ENCODE measurements at regions not wholly inside any gene's neighbourhood (a gene's known extent, or its start where the extent isn't known, plus 50 kb on each side); places are given as distances from the start of the nearest gene placed in this dataset.
"Not testable (repeated sequence)": the region's sequence is repeated elsewhere in the genome, so short reads cannot be mapped to it uniquely, and the experiment has no call there.

GRCh38 chr2:131722256-131722655, 194.6 kb downstream of the CCDC74A start:
- not testable (repeated sequence) for H3K4me3 ChIP-seq (ENCODE audit: low read depth, low read length); DNase-seq (ENCODE audit: low read depth)

- no peak for DNase-seq (ENCODE audit: low read depth)
- H3K4me3 ChIP-seq (ENCODE audit: low read depth, low read length), result no peak overlapping the region
These were observed 196.3 kb downstream of the CCDC74A start for GRCh38 chr2:131724019-131724418.

DNA sequence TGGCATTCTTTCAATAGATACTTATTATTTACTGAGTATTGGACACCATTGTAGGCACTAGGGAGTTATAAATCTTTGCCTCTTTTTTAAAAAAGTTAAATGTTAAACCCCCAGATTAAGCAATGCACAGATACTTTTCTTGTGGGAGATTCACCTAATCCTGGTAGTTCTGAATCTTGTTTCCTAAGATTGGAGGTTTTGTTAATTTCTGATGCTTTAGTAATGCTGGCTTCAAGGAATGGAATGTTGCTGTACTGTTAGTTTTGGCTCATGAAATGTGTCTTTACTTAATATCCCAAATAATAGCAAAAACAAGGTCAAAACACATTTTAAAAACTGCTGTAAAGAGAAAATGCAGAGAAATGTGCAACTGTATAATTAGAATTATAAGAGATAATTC, 200.8 kb downstream of the CCDC74A start:
- DNase-seq (ENCODE audit: low read depth), result peak; percentile 17
- H3K4me3 ChIP-seq (ENCODE audit: low read depth, low read length), result not testable (repeated sequence)

GRCh38 chr2:131733530-131733929, 205.8 kb downstream of the CCDC74A start:
- DNase-seq (ENCODE audit: low read depth); H3K4me3 ChIP-seq (ENCODE audit: low read depth, low read length): not testable (repeated sequence)

DNA sequence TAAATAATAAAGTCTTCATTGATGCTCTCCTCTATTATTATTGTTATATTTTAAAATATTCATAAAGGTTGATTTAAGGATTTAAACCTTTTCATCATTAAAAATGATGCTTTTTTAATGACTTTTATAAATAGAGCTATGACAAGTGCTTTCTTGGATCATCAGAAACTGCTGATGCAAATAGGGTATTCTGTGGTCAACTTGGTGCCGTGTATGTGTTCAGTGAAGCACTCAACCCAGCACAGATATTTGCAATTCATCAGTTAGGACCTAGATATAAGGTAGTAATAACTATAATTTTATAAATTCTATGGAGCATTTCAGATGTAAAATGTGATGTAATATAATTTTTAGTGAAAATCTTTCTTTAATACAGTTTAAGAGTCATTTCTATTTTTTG, 208.7 kb downstream of the CCDC74A start:
- DNase-seq (ENCODE audit: low read depth); H3K4me3 ChIP-seq (ENCODE audit: low read depth, low read length): not testable (repeated sequence)

- H3K4me3 ChIP-seq (ENCODE audit: low read depth, low read length); DNase-seq (ENCODE audit: low read depth): not testable (repeated sequence)
These were observed 210.8 kb downstream of the CCDC74A start for GRCh38 chr2:131738533-131738932.

DNA sequence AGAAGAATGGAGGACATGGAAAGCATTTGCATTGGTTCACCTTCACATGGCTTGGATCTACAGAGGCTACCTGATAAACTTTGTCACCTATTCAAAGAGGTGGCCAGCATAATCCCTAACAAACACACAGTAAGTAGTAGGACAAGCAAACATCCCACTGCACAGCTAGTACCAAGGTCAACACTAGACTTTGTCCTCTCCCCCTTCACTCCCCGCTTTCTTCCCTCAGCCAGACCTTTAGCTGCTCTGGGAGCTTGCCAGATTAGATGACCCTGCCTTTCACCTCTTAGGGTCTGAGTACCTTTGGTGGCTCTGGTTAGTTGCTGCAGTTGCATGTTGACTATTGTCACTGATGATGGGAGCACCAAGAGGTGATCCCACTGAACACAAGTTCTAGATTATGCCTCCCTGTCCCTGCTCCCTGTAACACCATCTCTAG, 211.3 kb downstream of the CCDC74A start:
- not testable (repeated sequence) for H3K4me3 ChIP-seq (ENCODE audit: low read depth, low read length); DNase-seq (ENCODE audit: low read depth)

GRCh38 chr2:131753640-131754561, 226.2 kb downstream of the CCDC74A start:
- H3K4me3 ChIP-seq (ENCODE audit: low read depth, low read length), result no peak overlapping the region
- no peak for DNase-seq (ENCODE audit: low read depth)

GRCh38 chr2:131754929-131755720, 227.4 kb downstream of the CCDC74A start:
- DNase-seq (ENCODE audit: low read depth), result no peak
- H3K4me3 ChIP-seq (ENCODE audit: low read depth, low read length), result no peak overlapping the region

DNA sequence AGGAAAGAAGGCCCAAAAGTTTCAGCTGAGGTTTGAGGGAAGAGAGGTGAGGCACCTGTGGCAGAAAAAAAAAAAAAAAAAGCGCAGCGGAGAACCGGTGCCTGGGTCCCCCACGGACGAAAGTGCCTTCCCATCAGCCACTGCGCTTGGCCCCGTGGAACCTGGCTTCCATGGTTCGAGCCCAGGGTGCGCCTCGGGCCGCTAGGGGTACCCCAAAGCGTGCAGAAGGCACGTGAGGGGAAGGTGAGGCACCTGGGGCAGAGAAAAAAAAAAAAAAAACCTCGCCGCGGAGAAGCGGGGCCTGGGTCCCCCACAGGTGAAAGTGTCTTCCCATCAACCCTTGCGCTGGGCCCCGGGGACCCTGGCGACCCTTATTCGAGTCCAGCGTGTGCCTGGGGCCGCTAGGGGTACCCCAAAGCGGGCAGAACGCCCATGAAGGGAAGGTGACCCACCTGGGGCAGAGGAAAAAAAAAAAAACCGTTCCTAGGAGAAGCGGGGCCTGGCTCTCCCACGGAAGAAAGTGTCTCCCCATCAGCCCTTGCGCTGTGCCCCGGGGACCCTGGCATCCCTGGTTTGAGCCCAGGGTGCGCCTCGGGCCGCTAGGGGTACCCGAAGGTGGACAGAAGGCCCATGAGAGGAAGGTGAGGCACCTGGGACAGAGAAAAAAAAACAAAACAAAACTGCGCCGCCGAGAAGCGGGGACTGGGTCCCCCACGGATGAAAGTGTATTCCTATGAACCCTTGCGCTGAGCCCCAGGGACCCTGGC, 228.6 kb downstream of the CCDC74A start:
- H3K4me3 ChIP-seq (ENCODE audit: low read depth, low read length), result no peak overlapping the region
- no peak for DNase-seq (ENCODE audit: low read depth)

- DNase-seq (ENCODE audit: low read depth), result not testable (repeated sequence)
These were observed 231.3 kb downstream of the CCDC74A start for GRCh38 chr2:131758941-131759340.

GRCh38 chr2:131774955-131775555, 247.4 kb downstream of the CCDC74A start:
- not testable (repeated sequence) for DNase-seq (ENCODE audit: low read depth); H3K4me3 ChIP-seq (ENCODE audit: low read depth, low read length)

More at GRCh38 chr2:131758941-131759340, 231.3 kb downstream of the CCDC74A start:
- H3K4me3 ChIP-seq (ENCODE audit: low read depth, low read length), result not testable (repeated sequence)

DNA sequence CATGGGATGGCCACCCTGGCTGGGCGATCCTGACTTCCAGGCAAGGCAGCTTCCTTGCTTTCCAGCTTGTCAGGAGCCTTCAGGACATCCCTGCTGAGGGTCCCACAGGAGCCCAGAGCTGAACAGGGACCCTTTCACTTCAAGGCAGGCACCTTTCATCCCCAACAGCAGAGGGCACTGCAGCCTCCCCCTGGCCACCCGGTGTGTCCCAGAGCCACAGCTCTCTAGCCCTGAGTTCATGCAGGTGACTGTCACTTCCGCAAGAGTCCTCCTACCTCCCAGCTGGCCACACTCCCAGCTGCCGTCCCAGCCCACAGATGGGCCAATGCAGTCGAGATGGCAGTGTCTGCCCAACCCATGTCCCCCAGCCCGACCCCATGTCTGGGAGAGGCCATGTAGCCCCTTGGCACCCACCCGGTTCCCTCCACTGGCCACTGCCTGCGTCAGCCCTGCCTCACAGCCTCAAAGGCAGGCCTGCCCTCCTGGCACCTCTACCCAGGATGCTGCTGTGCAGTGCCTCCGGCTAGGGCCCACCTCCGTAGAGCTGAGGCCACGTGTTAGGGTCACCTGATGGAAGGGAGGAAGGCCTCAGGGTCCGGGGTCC, 248.3 kb downstream of the CCDC74A start:
- not testable (repeated sequence) for DNase-seq (ENCODE audit: low read depth); H3K4me3 ChIP-seq (ENCODE audit: low read depth, low read length)

GRCh38 chr2:131780446-131780845, 252.8 kb downstream of the CCDC74A start:
- not testable (repeated sequence) for DNase-seq (ENCODE audit: low read depth); H3K4me3 ChIP-seq (ENCODE audit: low read depth, low read length)

- no peak overlapping the region for H3K4me3 ChIP-seq (ENCODE audit: low read depth, low read length)
- no peak for DNase-seq (ENCODE audit: low read depth)
These were observed 273.6 kb downstream of the CCDC74A start for GRCh38 chr2:131801210-131801744.

GRCh38 chr2:131801745-131802350, 274.2 kb downstream of the CCDC74A start:
- peak overlapping the region; percentile 53 for H3K4me3 ChIP-seq (ENCODE audit: low read depth, low read length)

GRCh38 chr2:131802351-131802836, 274.7 kb downstream of the CCDC74A start:
- peak overlapping the region; percentile 53 for H3K4me3 ChIP-seq (ENCODE audit: low read depth, low read length)
- DNase-seq (ENCODE audit: low read depth), result peak; percentile 4

More at GRCh38 chr2:131801745-131802350, 274.2 kb downstream of the CCDC74A start:
- peak; percentile 4 for DNase-seq (ENCODE audit: low read depth)

GRCh38 chr2:131803237-131803636, 275.5 kb downstream of the CCDC74A start:
- DNase-seq (ENCODE audit: low read depth); H3K4me3 ChIP-seq (ENCODE audit: low read depth, low read length): not testable (repeated sequence)

Data from skeletal muscle cell (primary cell).